ENCODE measurements at regions not wholly inside any gene's neighbourhood (a gene's known extent, or its start where the extent isn't known, plus 50 kb on each side); places are given as distances from the start of the nearest gene placed in this dataset.
A peak's percentile ranks its signal among the peaks of the same experiment; 100 is the strongest.

GRCh38 chr15:96252148-96252547, 78.4 kb upstream of the NR2F2 start:
- no peak for DNase-seq (ENCODE audit: low spot score in 2 of 2)
- intact Hi-C loops (cut with DNase I; ENCODE audit: low total_unique reads), result loop anchor here (5.0 kb wide), 1 partner anchor 45 kb away; no protein-coding TSS in a partner anchor
- no peak for TF ChIP-seq POLR2A (IDR thresholded peaks at IDR 0.05)
- TF ChIP-seq CTCF (IDR thresholded peaks at IDR 0.05), result no peak
- no peak for TF ChIP-seq POLR2AphosphoS5 (IDR thresholded peaks at IDR 0.05)

GRCh38 chr15:96253006-96253747, 77.3 kb upstream of the NR2F2 start:
- DNase-seq (ENCODE audit: low spot score in 2 of 2), result no peak
- intact Hi-C loops (cut with DNase I; ENCODE audit: low total_unique reads), result loop anchor here (5.0 kb wide), 1 partner anchor 44 kb away; no protein-coding TSS in a partner anchor
- Histone ChIP-seq H3K4me1 (no peaks in the 10 kb centered on the region), H3K36me3 (no peaks in the 10 kb centered on the region), H3K27me3 (no peaks in the 10 kb centered on the region), H3K27ac (no peak overlapping the region), H3K9me3 (no peaks in the 10 kb centered on the region), H3K4me3 (no peak overlapping the region)
- TF ChIP-seq POLR2A (IDR thresholded peaks at IDR 0.05), result no peak
- no peak for TF ChIP-seq POLR2AphosphoS5 (IDR thresholded peaks at IDR 0.05)
- no peak for TF ChIP-seq CTCF (IDR thresholded peaks at IDR 0.05)

More at GRCh38 chr15:96252148-96252547, 78.4 kb upstream of the NR2F2 start:
- H3K4me1 ChIP-seq, result no peaks in the 10 kb centered on the region
- H3K4me3 ChIP-seq, result no peak overlapping the region
- no peak overlapping the region for H3K27ac ChIP-seq
- H3K27me3 ChIP-seq, result no peaks in the 10 kb centered on the region
- no peaks in the 10 kb centered on the region for H3K9me3 ChIP-seq
- no peaks in the 10 kb centered on the region for H3K36me3 ChIP-seq

- Histone ChIP-seq H3K4me3 (no peak overlapping the region), H3K4me1 (no peaks in the 10 kb centered on the region), H3K27ac (no peak overlapping the region), H3K27me3 (no peaks in the 10 kb centered on the region), H3K9me3 (no peaks in the 10 kb centered on the region), H3K36me3 (no peaks in the 10 kb centered on the region)
- DNase-seq (ENCODE audit: low spot score in 2 of 2), result no peak
- intact Hi-C loops (cut with DNase I; ENCODE audit: low total_unique reads), result loop anchor here (5.0 kb wide), 1 partner anchor 43 kb away; no protein-coding TSS in a partner anchor
- TF ChIP-seq POLR2AphosphoS5 (IDR thresholded peaks at IDR 0.05) (no peak), CTCF (IDR thresholded peaks at IDR 0.05) (no peak), POLR2A (IDR thresholded peaks at IDR 0.05) (no peak)
These were observed 76.3 kb upstream of the NR2F2 start for GRCh38 chr15:96254173-96254572.

GRCh38 chr15:96255599-96255998, 74.9 kb upstream of the NR2F2 start:
- no peak for DNase-seq (ENCODE audit: low spot score in 2 of 2)
- Histone ChIP-seq H3K4me3 (no peak overlapping the region), H3K4me1 (no peaks in the 10 kb centered on the region), H3K27me3 (no peaks in the 10 kb centered on the region), H3K27ac (no peak overlapping the region), H3K36me3 (no peaks in the 10 kb centered on the region), H3K9me3 (no peaks in the 10 kb centered on the region)
- intact Hi-C loops (cut with DNase I; ENCODE audit: low total_unique reads), result no loop called here
- no peak for TF ChIP-seq POLR2A (IDR thresholded peaks at IDR 0.05)
- no peak for TF ChIP-seq POLR2AphosphoS5 (IDR thresholded peaks at IDR 0.05)
- no peak for TF ChIP-seq CTCF (IDR thresholded peaks at IDR 0.05)

- no peak for DNase-seq (ENCODE audit: low spot score in 2 of 2)
- peak overlapping the region in 1 of 2 donors; percentile 42 for H3K27ac ChIP-seq
- no peaks in the 10 kb centered on the region for H3K9me3 ChIP-seq
- intact Hi-C loops (cut with DNase I; ENCODE audit: low total_unique reads), result no loop called here
- no peaks in the 10 kb centered on the region for H3K27me3 ChIP-seq
- no peaks in the 10 kb centered on the region for H3K36me3 ChIP-seq
- H3K4me3 ChIP-seq, result no peak overlapping the region
- TF ChIP-seq CTCF (IDR thresholded peaks at IDR 0.05) (no peak), POLR2A (IDR thresholded peaks at IDR 0.05) (no peak), POLR2AphosphoS5 (IDR thresholded peaks at IDR 0.05) (no peak)
- no peaks in the 10 kb centered on the region for H3K4me1 ChIP-seq
These were observed 68.9 kb upstream of the NR2F2 start for GRCh38 chr15:96261575-96262034.
